IMR-90 (cell line): ENCODE measurements at regions not wholly inside any gene's neighbourhood (a gene's known extent, or its start where the extent isn't known, plus 50 kb on each side); places are given as distances from the start of the nearest gene placed in this dataset.

Source experiments
- ATAC-seq: fragments of 200-7000 bp; cut with Tn5 transposase; 2 replicates; pipeline ENCODE4 v1.9.1; 2020; ENCODE audit warnings: low read depth, mild to moderate bottlenecking, moderate library complexity
- BruUV-seq: library from RNA; stranded (reverse); fragments of 400-500 nt; replicated peaks from 2 replicates; lab custom pipeline; 2021; lab: Mats Ljungman, UMichigan
- CTCF ChIA-PET: fragments of 300-600 bp; formaldehyde crosslinking; extraction: SDS; loops from one replicate; lab custom pipeline; 2021; ENCODE audit warnings: antibody characterized with exemption; lab: Yijun Ruan, JAX
- POLR2A ChIA-PET: fragments of 300-600 bp; sonication (Branson Sonifier 250); formaldehyde crosslinking; loops from one replicate; lab custom pipeline; 2022; ENCODE audit warnings: antibody characterized with exemption; ENCODE audit not compliant: unreplicated experiment; lab: Charles Lee
- DNase-seq: peaks from one replicate; pipeline ENCODE4 v3.0.0; 2013
- H2AFZ ChIP-seq: replicated peaks from 2 replicates; pipeline ENCODE3; 2013; ENCODE audit warnings: low read length, mild to moderate bottlenecking; ENCODE audit not compliant: poor library complexity
- H2AK5ac ChIP-seq: 2 replicates; pipeline ENCODE4 v1.6.1; 2013; ENCODE audit warnings: low read depth, low read length, inconsistent platforms
- H2AK9ac ChIP-seq: replicated peaks from 2 replicates; pipeline ENCODE3; 2013; ENCODE audit warnings: mild to moderate bottlenecking, low read depth, low read length, moderate library complexity; ENCODE audit not compliant: poor library complexity
- H2BK120ac ChIP-seq: 2 replicates; pipeline ENCODE4 v1.6.1; 2013; ENCODE audit warnings: low read depth, low read length, inconsistent platforms
- H2BK15ac ChIP-seq: 3 replicates; pipeline ENCODE4 v1.6.1; 2013; ENCODE audit warnings: low read depth, low read length, inconsistent platforms
- H2BK20ac ChIP-seq: 2 replicates; pipeline ENCODE4 v1.6.1; 2013; ENCODE audit warnings: low read depth, mild to moderate bottlenecking, inconsistent platforms, low read length, moderate library complexity
- H2BK5ac ChIP-seq: 2 replicates; pipeline ENCODE4 v1.6.1; 2013; ENCODE audit warnings: mild to moderate bottlenecking, low read depth, low read length, inconsistent platforms; ENCODE audit not compliant: poor library complexity, severe bottlenecking
- H3K14ac ChIP-seq: replicated peaks from 2 replicates; pipeline ENCODE4 v1.6.1; 2013; ENCODE audit warnings: low read depth, low read length, inconsistent platforms
- H3K18ac ChIP-seq: 2 replicates; pipeline ENCODE4 v1.6.1; 2013; ENCODE audit warnings: low read depth, low read length, control low read depth
- H3K23ac ChIP-seq: 2 replicates; pipeline ENCODE4 v1.6.1; 2013; ENCODE audit warnings: low read depth, low read length, inconsistent platforms
- H3K27ac ChIP-seq: 2 replicates; pipeline ENCODE4 v1.5.1; 2013; ENCODE audit warnings: mild to moderate bottlenecking, control low read depth, low read length; ENCODE audit not compliant: insufficient read depth
- H3K27me3 ChIP-seq: 2 replicates; pipeline ENCODE4 v1.6.1; 2013; ENCODE audit warnings: low read length; ENCODE audit not compliant: control insufficient read depth, insufficient read depth
- H3K36me3 ChIP-seq: 2 replicates; pipeline ENCODE4 v1.6.1; 2013; ENCODE audit warnings: low read length, mixed read lengths; ENCODE audit not compliant: control insufficient read depth, insufficient read depth
- H3K4ac ChIP-seq: 2 replicates; pipeline ENCODE4 v1.6.1; 2013; ENCODE audit warnings: low read depth, low read length, inconsistent platforms
- H3K4me1 ChIP-seq: 2 replicates; pipeline ENCODE4 v1.6.1; 2013; ENCODE audit warnings: low read length, mixed read lengths; ENCODE audit not compliant: control insufficient read depth, insufficient read depth
- H3K4me2 ChIP-seq: 2 replicates; pipeline ENCODE4 v1.6.1; 2013; ENCODE audit warnings: low read depth, mild to moderate bottlenecking, control low read depth, low read length, moderate library complexity
- H3K4me3 ChIP-seq: 2 replicates; pipeline ENCODE4 v1.5.1; 2013; ENCODE audit warnings: low read depth, mild to moderate bottlenecking, control low read depth, low read length, moderate library complexity; ENCODE audit not compliant: insufficient read depth
- H3K56ac ChIP-seq: 2 replicates; pipeline ENCODE4 v1.6.1; 2013; ENCODE audit warnings: low read length, inconsistent platforms; ENCODE audit not compliant: insufficient read depth; ENCODE audit errors: extremely low read depth
- H3K79me1 ChIP-seq, 2 experiments: 2 replicates each; pipeline ENCODE4 v1.6.1; 2013; ENCODE audit warnings: low read length in 2 of 2, inconsistent platforms in 1 of 2, low read depth in 1 of 2
- H3K9ac ChIP-seq: 2 replicates; pipeline ENCODE4 v1.6.1; 2013; ENCODE audit warnings: low read depth, low read length, control low read depth
- H3K9me1 ChIP-seq: 2 replicates; pipeline ENCODE4 v1.6.1; 2013; ENCODE audit warnings: low read length, inconsistent platforms; ENCODE audit not compliant: insufficient read depth
- H3K9me3 ChIP-seq: 2 replicates; pipeline ENCODE4 v1.6.1; 2013; ENCODE audit warnings: low read length; ENCODE audit not compliant: control insufficient read depth, insufficient read depth
- H4K20me1 ChIP-seq: 2 replicates; pipeline ENCODE4 v1.6.1; 2013; ENCODE audit warnings: low read length, inconsistent platforms; ENCODE audit not compliant: insufficient read depth
- H4K5ac ChIP-seq: 2 replicates; pipeline ENCODE4 v1.6.1; 2013; ENCODE audit warnings: mild to moderate bottlenecking, low read depth, low read length, control low read depth
- H4K8ac ChIP-seq, 2 experiments: 2 replicates each; pipeline ENCODE4 v1.6.1; 2013; ENCODE audit warnings: low read depth in 2 of 2, low read length in 2 of 2, control low read depth in 1 of 2, inconsistent platforms in 1 of 2
- H4K91ac ChIP-seq: 2 replicates; pipeline ENCODE4 v1.6.1; 2013; ENCODE audit warnings: low read depth, low read length, inconsistent platforms; ENCODE audit not compliant: insufficient read depth
- BHLHE40 ChIP-seq: fragments of 150-350 bp; IDR thresholded peaks from 2 replicates; pipeline ENCODE4 v1.6.1; 2016; ENCODE audit warnings: mild to moderate bottlenecking, low read depth, low read length
- CEBPB ChIP-seq: IDR thresholded peaks from 2 replicates; pipeline ENCODE4 v1.6.1; 2012; ENCODE audit warnings: low read depth, low read length, improper control_type of control experiment
- FOS ChIP-seq: fragments of 150-350 bp; IDR thresholded peaks from 2 replicates; pipeline ENCODE4 v1.6.1; 2016; ENCODE audit warnings: low read depth, low read length
- MAFK ChIP-seq: IDR thresholded peaks from 2 replicates; pipeline ENCODE4 v1.6.1; 2012; ENCODE audit warnings: low read depth, low read length, improper control_type of control experiment
- MAZ ChIP-seq: IDR thresholded peaks from 2 replicates; pipeline ENCODE4 v1.6.1; 2012; ENCODE audit warnings: low read depth, mild to moderate bottlenecking, low read length, improper control_type of control experiment, moderate library complexity, borderline replicate concordance
- MXI1 ChIP-seq: IDR thresholded peaks from 2 replicates; pipeline ENCODE4 v1.6.1; 2012; ENCODE audit warnings: low read depth, mild to moderate bottlenecking, low read length, moderate library complexity, borderline replicate concordance
- NFE2L2 ChIP-seq: fragments of 150-350 bp; IDR thresholded peaks from 2 replicates; pipeline ENCODE4 v1.6.1; 2016; ENCODE audit warnings: low read depth, mild to moderate bottlenecking, low read length
- RAD21 ChIP-seq: IDR thresholded peaks from 2 replicates; pipeline ENCODE4 v1.6.1; 2012; ENCODE audit warnings: low read length, improper control_type of control experiment
- RFX5 ChIP-seq: IDR thresholded peaks from 2 replicates; pipeline ENCODE4 v1.8.0; 2012; ENCODE audit warnings: low read depth, mild to moderate bottlenecking, low read length, moderate library complexity
- SMC3 ChIP-seq: fragments of 150-350 bp; IDR thresholded peaks from 2 replicates; pipeline ENCODE4 v1.6.1; 2016; ENCODE audit warnings: low read depth, mild to moderate bottlenecking, antibody characterized with exemption, low read length, moderate library complexity
- WGBS, 2 experiments: methylation state at CpG; one replicate each; pipeline versions ENCODE4 v1.1.5 to v1.1.7; 2013; ENCODE audit warnings: missing lambda C conversion rate in 2 of 2; ENCODE audit not compliant: insufficient read length in 1 of 2; ENCODE audit errors: extremely low coverage in 2 of 2; 5-methylcytosine and 5-hydroxymethylcytosine counted together
- dilution Hi-C: fragments of 300-500 bp; cut with HindIII; formaldehyde crosslinking; loops from one replicate; pipeline ENCODE4 v1.14.3; 2018; ENCODE audit warnings: low sequenced_read_pairs; ENCODE audit not compliant: unreplicated experiment
- in situ Hi-C: fragments of 300-500 bp; cut with MboI; formaldehyde crosslinking; loops from 3 replicates; pipeline ENCODE4 v1.14.3; 2019; ENCODE audit warnings: low sequenced_read_pairs, inconsistent platforms, mixed read lengths
- intact Hi-C: fragments of 100-400 bp; cut with micrococcal nuclease; formaldehyde crosslinking; loops from 2 replicates; pipeline ENCODE4 v1.10.0; 2022
- TF ChIP-seq, protein P1 (sequence below): fragments of 150-350 bp; IDR thresholded peaks from 2 replicates; pipeline ENCODE4 v1.6.1; 2016; ENCODE audit warnings: low read depth, mild to moderate bottlenecking, low read length, moderate library complexity, borderline replicate concordance
- TF ChIP-seq, protein P2 (sequence below): conservative IDR thresholded peaks from 2 replicates; pipeline ENCODE4 v1.5.1; 2012; ENCODE audit warnings: mild to moderate bottlenecking, low read depth, low read length, improper control_type of control experiment
- TF ChIP-seq, protein P3 (sequence below): fragments of 150-350 bp; IDR thresholded peaks from 2 replicates; pipeline ENCODE4 v1.6.1; 2017; ENCODE audit warnings: mild to moderate bottlenecking, antibody characterized with exemption, low read length, low read depth

DNA sequence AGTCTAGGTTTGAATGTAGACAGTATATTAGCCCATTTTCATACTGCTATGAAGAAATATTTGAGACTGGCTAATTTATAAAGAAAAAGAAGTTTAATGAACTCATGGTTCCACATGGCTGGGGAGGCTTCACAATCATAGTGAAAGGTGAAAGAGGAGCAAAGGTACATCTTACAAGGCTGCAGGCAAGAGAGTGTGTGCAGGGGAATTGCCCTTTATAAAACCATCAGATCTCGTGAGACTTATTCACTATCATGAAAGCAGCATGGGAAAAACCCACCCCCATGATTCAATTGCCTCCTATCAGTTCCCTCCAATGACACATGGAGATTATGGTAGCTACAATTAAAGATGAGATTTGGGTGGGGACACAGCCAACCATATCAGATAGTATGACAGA lies 440.1 kb upstream of the ARHGEF26 start:
- no peak overlapping the region for H3K56ac ChIP-seq
- H3K27ac ChIP-seq: no peak overlapping the region
- H3K27me3 ChIP-seq: no peaks in the 10 kb centered on the region
- H4K8ac ChIP-seq: no peak overlapping the region
- ATAC-seq: no peak
- dilution Hi-C loops: no loop called here
- no peak for DNase-seq
- no peak overlapping the region for H4K91ac ChIP-seq
- H2AK9ac ChIP-seq: no peak overlapping the region
- intact Hi-C loops: no loop called here
- H3K4me3 ChIP-seq: no peak overlapping the region
- H2BK15ac ChIP-seq: no peak overlapping the region
- no peaks in the 10 kb centered on the region for H4K20me1 ChIP-seq
- H2BK120ac ChIP-seq: no peak overlapping the region
- no peaks in the 10 kb centered on the region for H3K36me3 ChIP-seq
- no peak overlapping the region for H2BK5ac ChIP-seq
- ChIA-PET POLR2A (no interaction called here), CTCF (no interaction called here)
- no peak overlapping the region for H2AFZ ChIP-seq
- in situ Hi-C loops: no loop called here
- no peak overlapping the region for H3K4me2 ChIP-seq
- H3K4me1 ChIP-seq: no peaks in the 10 kb centered on the region
- BruUV-seq: no TSS peak
- H3K9me1 ChIP-seq: no peaks in the 10 kb centered on the region
- H3K79me1 ChIP-seq: no peaks in the 10 kb centered on the region
- H4K5ac ChIP-seq: no peak overlapping the region
- WGBS, 2 experiments: no CpG with 5 or more reads among the region's 1 CpG
- H3K9ac ChIP-seq: no peak overlapping the region
- TF ChIP-seq, protein P1, sequence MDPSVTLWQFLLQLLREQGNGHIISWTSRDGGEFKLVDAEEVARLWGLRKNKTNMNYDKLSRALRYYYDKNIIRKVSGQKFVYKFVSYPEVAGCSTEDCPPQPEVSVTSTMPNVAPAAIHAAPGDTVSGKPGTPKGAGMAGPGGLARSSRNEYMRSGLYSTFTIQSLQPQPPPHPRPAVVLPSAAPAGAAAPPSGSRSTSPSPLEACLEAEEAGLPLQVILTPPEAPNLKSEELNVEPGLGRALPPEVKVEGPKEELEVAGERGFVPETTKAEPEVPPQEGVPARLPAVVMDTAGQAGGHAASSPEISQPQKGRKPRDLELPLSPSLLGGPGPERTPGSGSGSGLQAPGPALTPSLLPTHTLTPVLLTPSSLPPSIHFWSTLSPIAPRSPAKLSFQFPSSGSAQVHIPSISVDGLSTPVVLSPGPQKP: no peak
- no peak for TF ChIP-seq MAZ
- no peak for TF ChIP-seq SMC3
- TF ChIP-seq RAD21: no peak
- TF ChIP-seq, protein P2, sequence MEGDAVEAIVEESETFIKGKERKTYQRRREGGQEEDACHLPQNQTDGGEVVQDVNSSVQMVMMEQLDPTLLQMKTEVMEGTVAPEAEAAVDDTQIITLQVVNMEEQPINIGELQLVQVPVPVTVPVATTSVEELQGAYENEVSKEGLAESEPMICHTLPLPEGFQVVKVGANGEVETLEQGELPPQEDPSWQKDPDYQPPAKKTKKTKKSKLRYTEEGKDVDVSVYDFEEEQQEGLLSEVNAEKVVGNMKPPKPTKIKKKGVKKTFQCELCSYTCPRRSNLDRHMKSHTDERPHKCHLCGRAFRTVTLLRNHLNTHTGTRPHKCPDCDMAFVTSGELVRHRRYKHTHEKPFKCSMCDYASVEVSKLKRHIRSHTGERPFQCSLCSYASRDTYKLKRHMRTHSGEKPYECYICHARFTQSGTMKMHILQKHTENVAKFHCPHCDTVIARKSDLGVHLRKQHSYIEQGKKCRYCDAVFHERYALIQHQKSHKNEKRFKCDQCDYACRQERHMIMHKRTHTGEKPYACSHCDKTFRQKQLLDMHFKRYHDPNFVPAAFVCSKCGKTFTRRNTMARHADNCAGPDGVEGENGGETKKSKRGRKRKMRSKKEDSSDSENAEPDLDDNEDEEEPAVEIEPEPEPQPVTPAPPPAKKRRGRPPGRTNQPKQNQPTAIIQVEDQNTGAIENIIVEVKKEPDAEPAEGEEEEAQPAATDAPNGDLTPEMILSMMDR: no peak
- no peak for TF ChIP-seq FOS
- TF ChIP-seq MXI1: no peak
- no peak for TF ChIP-seq CEBPB
- TF ChIP-seq NFE2L2: no peak
- TF ChIP-seq MAFK: no peak
- TF ChIP-seq, protein P3, sequence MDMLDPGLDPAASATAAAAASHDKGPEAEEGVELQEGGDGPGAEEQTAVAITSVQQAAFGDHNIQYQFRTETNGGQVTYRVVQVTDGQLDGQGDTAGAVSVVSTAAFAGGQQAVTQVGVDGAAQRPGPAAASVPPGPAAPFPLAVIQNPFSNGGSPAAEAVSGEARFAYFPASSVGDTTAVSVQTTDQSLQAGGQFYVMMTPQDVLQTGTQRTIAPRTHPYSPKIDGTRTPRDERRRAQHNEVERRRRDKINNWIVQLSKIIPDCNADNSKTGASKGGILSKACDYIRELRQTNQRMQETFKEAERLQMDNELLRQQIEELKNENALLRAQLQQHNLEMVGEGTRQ: no peak
- no peak for TF ChIP-seq RFX5
- no peak for TF ChIP-seq BHLHE40
- H3K14ac ChIP-seq: no peak overlapping the region
- H3K4ac ChIP-seq: no peak overlapping the region
- H3K9me3 ChIP-seq: no peaks in the 10 kb centered on the region
- no peak overlapping the region for H3K18ac ChIP-seq
- H3K23ac ChIP-seq: no peak overlapping the region
- H2BK20ac ChIP-seq: no peak overlapping the region
- no peak overlapping the region for H2AK5ac ChIP-seq
